ENCODE measurements at regions not wholly inside any gene's neighbourhood (a gene's known extent, or its start where the extent isn't known, plus 50 kb on each side); places are given as distances from the start of the nearest gene placed in this dataset.
"Not testable (repeated sequence)": the region's sequence is repeated elsewhere in the genome, so short reads cannot be mapped to it uniquely, and the experiment has no call there.

- H3K36me3 Mint-ChIP-seq = no peaks in the 10 kb centered on the region
- no peaks in the 10 kb centered on the region for H3K4me1 Mint-ChIP-seq
- no peak overlapping the region for H3K4me3 Mint-ChIP-seq
- no peak overlapping the region for H3K27ac Mint-ChIP-seq
- H3K27me3 Mint-ChIP-seq (ENCODE audit: low read depth in 3 of 3) = no peaks in the 10 kb centered on the region
- DNase-seq = no peak
- peaks cover 9 to 32% (median 12%) of the 10 kb centered on the region in 6 donors for H3K9me3 Mint-ChIP-seq
Measured at GRCh38 chr2:17460371-17461086, 57.7 kb downstream of the RAD51AP2 start.

- H3K36me3 Mint-ChIP-seq = no peaks in the 10 kb centered on the region
- peaks cover 0 to 2% (median 0%) of the 10 kb centered on the region in 3 donors for H3K27me3 Mint-ChIP-seq (ENCODE audit: low read depth in 3 of 3)
- DNase-seq = no peak
- no peaks in the 10 kb centered on the region for H3K4me1 Mint-ChIP-seq
- no peak overlapping the region for H3K4me3 Mint-ChIP-seq
- peaks cover 5 to 23% (median 9%) of the 10 kb centered on the region in 6 donors for H3K9me3 Mint-ChIP-seq
- no peak overlapping the region for H3K27ac Mint-ChIP-seq
Measured at GRCh38 chr2:17455343-17455742, 62.9 kb downstream of the RAD51AP2 start.

- peaks cover 5 to 57% (median 22%) of the 10 kb centered on the region in 6 donors for H3K9me3 Mint-ChIP-seq
- H3K27ac Mint-ChIP-seq; H3K27me3 Mint-ChIP-seq (ENCODE audit: low read depth in 3 of 3); H3K36me3 Mint-ChIP-seq; DNase-seq; H3K4me1 Mint-ChIP-seq; H3K4me3 Mint-ChIP-seq: not testable (repeated sequence)
Measured at GRCh38 chr2:17446191-17446590, 72.0 kb downstream of the RAD51AP2 start.

GRCh38 chr2:17445744-17446143, 72.5 kb downstream of the RAD51AP2 start:
- no peak for DNase-seq
- no peaks in the 10 kb centered on the region for H3K4me1 Mint-ChIP-seq
- H3K27me3 Mint-ChIP-seq (ENCODE audit: low read depth in 3 of 3) = peaks cover 0 to 2% (median 0%) of the 10 kb centered on the region in 3 donors
- H3K4me3 Mint-ChIP-seq = no peak overlapping the region
- peaks cover 5 to 61% (median 23%) of the 10 kb centered on the region in 6 donors for H3K9me3 Mint-ChIP-seq
- H3K27ac Mint-ChIP-seq = no peak overlapping the region
- no peaks in the 10 kb centered on the region for H3K36me3 Mint-ChIP-seq

GRCh38 chr2:17442334-17442733, 75.9 kb downstream of the RAD51AP2 start:
- Mint-ChIP-seq H3K4me1 (no peaks in the 10 kb centered on the region), H3K27me3 (ENCODE audit: low read depth in 3 of 3) (no peaks in the 10 kb centered on the region), H3K27ac (no peak overlapping the region), H3K4me3 (no peak overlapping the region), H3K36me3 (no peaks in the 10 kb centered on the region), H3K9me3 (peaks cover 6 to 38% (median 12%) of the 10 kb centered on the region in 6 donors)
- no peak for DNase-seq

GRCh38 chr2:17441790-17442189, 76.5 kb downstream of the RAD51AP2 start:
- no peaks in the 10 kb centered on the region for H3K4me1 Mint-ChIP-seq
- no peak for DNase-seq
- H3K4me3 Mint-ChIP-seq = no peak overlapping the region
- H3K27me3 Mint-ChIP-seq (ENCODE audit: low read depth in 3 of 3) = no peaks in the 10 kb centered on the region
- H3K9me3 Mint-ChIP-seq = peaks cover 6 to 34% (median 12%) of the 10 kb centered on the region in 6 donors
- no peak overlapping the region for H3K27ac Mint-ChIP-seq
- H3K36me3 Mint-ChIP-seq = no peaks in the 10 kb centered on the region

GRCh38 chr2:17441055-17441771, 77.0 kb downstream of the RAD51AP2 start:
- H3K4me3 Mint-ChIP-seq = no peak overlapping the region

GRCh38 chr2:17430326-17430725, 87.9 kb downstream of the RAD51AP2 start:
- H3K27me3 Mint-ChIP-seq (ENCODE audit: low read depth in 3 of 3) = peaks cover 0 to 2% (median 0%) of the 10 kb centered on the region in 3 donors
- no peak overlapping the region for H3K4me3 Mint-ChIP-seq
- no peaks in the 10 kb centered on the region for H3K36me3 Mint-ChIP-seq

More at GRCh38 chr2:17441055-17441771, 77.0 kb downstream of the RAD51AP2 start:
- no peak overlapping the region for H3K27ac Mint-ChIP-seq
- H3K4me1 Mint-ChIP-seq = no peaks in the 10 kb centered on the region
- DNase-seq = no peak
- H3K9me3 Mint-ChIP-seq = peaks cover 6 to 29% (median 11%) of the 10 kb centered on the region in 6 donors
- H3K36me3 Mint-ChIP-seq = no peaks in the 10 kb centered on the region
- no peaks in the 10 kb centered on the region for H3K27me3 Mint-ChIP-seq (ENCODE audit: low read depth in 3 of 3)

GRCh38 chr2:17429130-17429529, 89.1 kb downstream of the RAD51AP2 start:
- Mint-ChIP-seq H3K4me1 (no peaks in the 10 kb centered on the region), H3K27ac (no peak overlapping the region), H3K36me3 (no peaks in the 10 kb centered on the region), H3K4me3 (no peak overlapping the region), H3K27me3 (ENCODE audit: low read depth in 3 of 3) (peaks cover 0 to 2% (median 2%) of the 10 kb centered on the region in 3 donors), H3K9me3 (peaks cover 0 to 19% (median 5%) of the 10 kb centered on the region in 6 donors)
- no peak for DNase-seq

More at GRCh38 chr2:17430326-17430725, 87.9 kb downstream of the RAD51AP2 start:
- no peaks in the 10 kb centered on the region for H3K4me1 Mint-ChIP-seq
- DNase-seq = no peak
- H3K27ac Mint-ChIP-seq = no peak overlapping the region
- peaks cover 0 to 13% (median 6%) of the 10 kb centered on the region in 6 donors for H3K9me3 Mint-ChIP-seq

- Mint-ChIP-seq H3K36me3 (no peaks in the 10 kb centered on the region), H3K4me3 (no peak overlapping the region), H3K27me3 (ENCODE audit: low read depth in 3 of 3) (peaks cover 0 to 2% (median 2%) of the 10 kb centered on the region in 3 donors), H3K9me3 (peaks cover 0 to 19% (median 6%) of the 10 kb centered on the region in 6 donors), H3K27ac (no peak overlapping the region), H3K4me1 (no peaks in the 10 kb centered on the region)
- no peak for DNase-seq
Measured at GRCh38 chr2:17427401-17427800, 90.8 kb downstream of the RAD51AP2 start.

GRCh38 chr2:17426743-17427142, 91.5 kb downstream of the RAD51AP2 start:
- no peak overlapping the region for H3K4me3 Mint-ChIP-seq

GRCh38 chr2:17422061-17422460, 96.2 kb downstream of the RAD51AP2 start:
- no peaks in the 10 kb centered on the region for H3K4me1 Mint-ChIP-seq
- peaks cover 0 to 6% (median 4%) of the 10 kb centered on the region in 6 donors for H3K9me3 Mint-ChIP-seq
- no peaks in the 10 kb centered on the region for H3K36me3 Mint-ChIP-seq
- peaks cover 0 to 2% (median 2%) of the 10 kb centered on the region in 3 donors for H3K27me3 Mint-ChIP-seq (ENCODE audit: low read depth in 3 of 3)
- H3K4me3 Mint-ChIP-seq = no peak overlapping the region
- DNase-seq = no peak
- H3K27ac Mint-ChIP-seq = no peak overlapping the region

More at GRCh38 chr2:17426743-17427142, 91.5 kb downstream of the RAD51AP2 start:
- Mint-ChIP-seq H3K9me3 (peaks cover 0 to 15% (median 5%) of the 10 kb centered on the region in 6 donors), H3K36me3 (no peaks in the 10 kb centered on the region), H3K4me1 (no peaks in the 10 kb centered on the region), H3K27ac (no peak overlapping the region), H3K27me3 (ENCODE audit: low read depth in 3 of 3) (peaks cover 0 to 2% (median 2%) of the 10 kb centered on the region in 3 donors)
- no peak for DNase-seq

GRCh38 chr2:17416884-17417391, 101.3 kb downstream of the RAD51AP2 start:
- Mint-ChIP-seq H3K36me3 (no peaks in the 10 kb centered on the region), H3K4me3 (no peak overlapping the region), H3K27me3 (ENCODE audit: low read depth in 3 of 3) (no peaks in the 10 kb centered on the region), H3K27ac (no peak overlapping the region), H3K4me1 (no peaks in the 10 kb centered on the region), H3K9me3 (peaks cover 0 to 13% (median 5%) of the 10 kb centered on the region in 6 donors)
- no peak for DNase-seq

GRCh38 chr2:17413036-17413435, 105.2 kb downstream of the RAD51AP2 start:
- no peak overlapping the region for H3K27ac Mint-ChIP-seq
- no peaks in the 10 kb centered on the region for H3K4me1 Mint-ChIP-seq
- no peak for DNase-seq
- H3K9me3 Mint-ChIP-seq = peaks cover 8 to 34% (median 12%) of the 10 kb centered on the region in 6 donors
- no peaks in the 10 kb centered on the region for H3K36me3 Mint-ChIP-seq
- H3K27me3 Mint-ChIP-seq (ENCODE audit: low read depth in 3 of 3) = peaks cover 0 to 1% (median 0%) of the 10 kb centered on the region in 3 donors
- H3K4me3 Mint-ChIP-seq = no peak overlapping the region
